MV-4-11 (cell line): ENCODE measurements at regions not wholly inside any gene's neighbourhood (a gene's known extent, or its start where the extent isn't known, plus 50 kb on each side); places are given as distances from the start of the nearest gene placed in this dataset.
"Not testable (repeated sequence)": the region's sequence is repeated elsewhere in the genome, so short reads cannot be mapped to it uniquely, and the experiment has no call there.

Source experiments
- DNase-seq: peaks from one replicate; lab custom pipeline; 2025; lab: John Stamatoyannopoulos, UW

- DNase-seq, result not testable (repeated sequence)
Observed at GRCh38 chrX:76774912-76775311, 347.4 kb downstream of the MAGEE1 start.

- DNase-seq, result no peak
Observed at GRCh38 chrX:76796311-76796710, 368.8 kb downstream of the MAGEE1 start.

- DNase-seq, result no peak
Observed at GRCh38 chrX:76802708-76803107, 375.2 kb downstream of the MAGEE1 start.

- DNase-seq, result no peak
Observed at GRCh38 chrX:76815754-76816153, 388.2 kb downstream of the MAGEE1 start.

- not testable (repeated sequence) for DNase-seq
Observed at GRCh38 chrX:76817279-76817678, 389.8 kb downstream of the MAGEE1 start.

GRCh38 chrX:76821276-76821675 lies 393.8 kb downstream of the MAGEE1 start:
- DNase-seq, result no peak

GRCh38 chrX:76827672-76828071 lies 400.2 kb downstream of the MAGEE1 start:
- DNase-seq, result no peak

GRCh38 chrX:76840902-76841301 lies 413.4 kb downstream of the MAGEE1 start:
- DNase-seq, result not testable (repeated sequence)

GRCh38 chrX:76850851-76851250 lies 423.3 kb downstream of the MAGEE1 start:
- DNase-seq, result no peak

GRCh38 chrX:76862509-76862908 lies 435.0 kb downstream of the MAGEE1 start:
- no peak for DNase-seq

- DNase-seq, result no peak
Observed at GRCh38 chrX:76893930-76894329, 466.4 kb downstream of the MAGEE1 start.

- no peak for DNase-seq
Observed at GRCh38 chrX:76915836-76916235, 488.3 kb downstream of the MAGEE1 start.

GRCh38 chrX:76918033-76918432 lies 490.5 kb downstream of the MAGEE1 start:
- no peak for DNase-seq

- DNase-seq, result no peak
Observed at GRCh38 chrX:76919761-76920160, 492.3 kb downstream of the MAGEE1 start.

GRCh38 chrX:76920607-76921006 lies 493.1 kb downstream of the MAGEE1 start:
- no peak for DNase-seq

- no peak for DNase-seq
Observed at GRCh38 chrX:76921176-76921575, 493.7 kb downstream of the MAGEE1 start.

- DNase-seq, result no peak
Observed at GRCh38 chrX:76922100-76922499, 494.6 kb downstream of the MAGEE1 start.

- DNase-seq, result not testable (repeated sequence)
Observed at GRCh38 chrX:76924616-76925015, 497.1 kb downstream of the MAGEE1 start.

- no peak for DNase-seq
Observed at GRCh38 chrX:76931518-76931917, 504.0 kb downstream of the MAGEE1 start.

- no peak for DNase-seq
Observed at GRCh38 chrX:76957485-76957884, 489.7 kb upstream of the FGF16 start.

GRCh38 chrX:76971393-76972376 lies 475.5 kb upstream of the FGF16 start:
- DNase-seq, result no peak

GRCh38 chrX:76977452-76977851 lies 469.7 kb upstream of the FGF16 start:
- DNase-seq, result no peak

- no peak for DNase-seq
Observed at GRCh38 chrX:76987381-76987780, 459.8 kb upstream of the FGF16 start.

- no peak for DNase-seq
Observed at GRCh38 chrX:76996641-76997040, 450.5 kb upstream of the FGF16 start.
